ENCODE measurements at regions not wholly inside any gene's neighbourhood (a gene's known extent, or its start where the extent isn't known, plus 50 kb on each side); places are given as distances from the start of the nearest gene placed in this dataset.
A peak's percentile ranks its signal among the peaks of the same experiment; 100 is the strongest.

- H2BK15ac ChIP-seq (replicated peaks; ENCODE audit: low read depth) = no peak overlapping the region
- DNase-seq = no peak
- H3K4me2 ChIP-seq (ENCODE audit: low read length) = no peak overlapping the region
- no peaks in the 10 kb centered on the region for H3K79me2 ChIP-seq (ENCODE audit: control insufficient read depth, insufficient read depth, low read length)
- no peak overlapping the region for H3K4me3 ChIP-seq (ENCODE audit: low read length)
- H4K8ac ChIP-seq (ENCODE audit: low read depth, low read length) = no peak overlapping the region
- H3K9ac ChIP-seq (ENCODE audit: low read length) = no peak overlapping the region
- no peaks in the 10 kb centered on the region for H3K79me1 ChIP-seq (ENCODE audit: low read length)
- no peak overlapping the region for H2AK5ac ChIP-seq (ENCODE audit: low read length)
- no peaks in the 10 kb centered on the region for H3K36me3 ChIP-seq (ENCODE audit: control insufficient read depth, insufficient read depth, low read length)
- WGBS (ENCODE audit: extremely low coverage, insufficient coverage, low lambda C conversion rate) = no CpG with 5 or more reads among the region's 2 CpGs
- no peak overlapping the region for H3K56ac ChIP-seq (ENCODE audit: low read length)
- H3K27me3 ChIP-seq (ENCODE audit: insufficient read depth, low read length, poor library complexity) = no peaks in the 10 kb centered on the region
- H3K23ac ChIP-seq (ENCODE audit: low read length) = no peak overlapping the region
- H3K27ac ChIP-seq (ENCODE audit: low read depth, low read length) = no peak overlapping the region
- no peak overlapping the region for H3K4ac ChIP-seq (ENCODE audit: low read depth, low read length)
- no peak overlapping the region for H4K5ac ChIP-seq (ENCODE audit: low read length)
- H3K4me1 ChIP-seq (ENCODE audit: control insufficient read depth, low read depth, low read length) = no peaks in the 10 kb centered on the region
- no peak overlapping the region for H2BK5ac ChIP-seq (ENCODE audit: low read length)
- H2BK120ac ChIP-seq (ENCODE audit: low read depth, low read length) = no peak overlapping the region
- H3K18ac ChIP-seq (ENCODE audit: low read length) = no peak overlapping the region
Observed at GRCh38 chr2:207399301-207399700, 130.5 kb upstream of the CREB1 start.

DNA sequence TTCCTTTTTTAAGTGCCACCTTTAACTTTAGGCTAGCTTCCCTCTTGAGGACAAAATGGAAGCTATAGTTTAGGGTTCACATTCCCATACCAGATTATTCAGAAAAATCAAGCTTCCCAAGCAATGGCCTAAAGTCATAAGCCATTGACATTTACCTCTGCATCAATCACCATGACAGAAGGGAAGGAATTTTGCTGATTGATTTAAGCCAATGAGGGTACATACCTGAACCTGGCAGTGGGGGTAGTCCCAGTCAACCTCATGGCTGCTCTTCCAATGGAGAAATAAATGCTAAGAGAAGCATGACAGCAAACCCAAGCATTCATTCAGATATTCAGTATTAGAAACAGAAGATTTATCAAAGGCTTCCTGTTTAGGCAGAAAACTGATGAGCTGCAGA is 128.4 kb upstream of the CREB1 start:
- Histone ChIP-seq H3K79me2 (ENCODE audit: control insufficient read depth, insufficient read depth, low read length) (no peaks in the 10 kb centered on the region), H3K79me1 (ENCODE audit: low read length) (no peaks in the 10 kb centered on the region), H3K27ac (ENCODE audit: low read depth, low read length) (no peak overlapping the region), H2BK15ac (replicated peaks; ENCODE audit: low read depth) (no peak overlapping the region), H3K36me3 (ENCODE audit: control insufficient read depth, insufficient read depth, low read length) (no peaks in the 10 kb centered on the region), H3K23ac (ENCODE audit: low read length) (no peak overlapping the region), H3K4me3 (ENCODE audit: low read length) (no peak overlapping the region), H3K9ac (ENCODE audit: low read length) (no peak overlapping the region), H2AK5ac (ENCODE audit: low read length) (no peak overlapping the region), H3K56ac (ENCODE audit: low read length) (no peak overlapping the region), H3K4ac (ENCODE audit: low read depth, low read length) (no peak overlapping the region), H4K8ac (ENCODE audit: low read depth, low read length) (no peak overlapping the region), H4K5ac (ENCODE audit: low read length) (no peak overlapping the region), H2BK5ac (ENCODE audit: low read length) (no peak overlapping the region), H2BK120ac (ENCODE audit: low read depth, low read length) (no peak overlapping the region), H3K27me3 (ENCODE audit: insufficient read depth, low read length, poor library complexity) (no peaks in the 10 kb centered on the region), H3K4me2 (ENCODE audit: low read length) (no peak overlapping the region), H3K4me1 (ENCODE audit: control insufficient read depth, low read depth, low read length) (no peaks in the 10 kb centered on the region), H3K18ac (ENCODE audit: low read length) (no peak overlapping the region)
- no peak for DNase-seq

GRCh38 chr2:207403141-207403540 is 126.6 kb upstream of the CREB1 start:
- H3K4me1 ChIP-seq (ENCODE audit: control insufficient read depth, low read depth, low read length) = no peaks in the 10 kb centered on the region
- H3K9ac ChIP-seq (ENCODE audit: low read length) = no peak overlapping the region
- H3K4ac ChIP-seq (ENCODE audit: low read depth, low read length) = no peak overlapping the region
- no peak overlapping the region for H3K56ac ChIP-seq (ENCODE audit: low read length)
- no peak overlapping the region for H2AK5ac ChIP-seq (ENCODE audit: low read length)
- WGBS (ENCODE audit: extremely low coverage, insufficient coverage, low lambda C conversion rate) = no CpG with 5 or more reads among the region's 1 CpG
- no peak overlapping the region for H4K8ac ChIP-seq (ENCODE audit: low read depth, low read length)
- no peak overlapping the region for H3K23ac ChIP-seq (ENCODE audit: low read length)
- no peaks in the 10 kb centered on the region for H3K79me1 ChIP-seq (ENCODE audit: low read length)
- H3K27ac ChIP-seq (ENCODE audit: low read depth, low read length) = no peak overlapping the region
- no peaks in the 10 kb centered on the region for H3K36me3 ChIP-seq (ENCODE audit: control insufficient read depth, insufficient read depth, low read length)
- H3K27me3 ChIP-seq (ENCODE audit: insufficient read depth, low read length, poor library complexity) = no peaks in the 10 kb centered on the region
- no peak for DNase-seq
- H3K4me3 ChIP-seq (ENCODE audit: low read length) = no peak overlapping the region
- no peak overlapping the region for H2BK120ac ChIP-seq (ENCODE audit: low read depth, low read length)
- H3K4me2 ChIP-seq (ENCODE audit: low read length) = no peak overlapping the region
- H4K5ac ChIP-seq (ENCODE audit: low read length) = no peak overlapping the region
- no peak overlapping the region for H2BK5ac ChIP-seq (ENCODE audit: low read length)
- H3K18ac ChIP-seq (ENCODE audit: low read length) = no peak overlapping the region
- H2BK15ac ChIP-seq (replicated peaks; ENCODE audit: low read depth) = no peak overlapping the region
- H3K79me2 ChIP-seq (ENCODE audit: control insufficient read depth, insufficient read depth, low read length) = no peaks in the 10 kb centered on the region

- Histone ChIP-seq H2BK15ac (replicated peaks; ENCODE audit: low read depth) (no peak overlapping the region), H3K79me1 (ENCODE audit: low read length) (no peaks in the 10 kb centered on the region), H2AK5ac (ENCODE audit: low read length) (no peak overlapping the region), H3K4me1 (ENCODE audit: control insufficient read depth, low read depth, low read length) (no peaks in the 10 kb centered on the region), H3K56ac (ENCODE audit: low read length) (no peak overlapping the region), H3K4me2 (ENCODE audit: low read length) (no peak overlapping the region), H3K18ac (ENCODE audit: low read length) (no peak overlapping the region), H4K5ac (ENCODE audit: low read length) (no peak overlapping the region), H2BK5ac (ENCODE audit: low read length) (no peak overlapping the region), H3K79me2 (ENCODE audit: control insufficient read depth, insufficient read depth, low read length) (no peaks in the 10 kb centered on the region), H4K8ac (ENCODE audit: low read depth, low read length) (no peak overlapping the region), H3K27me3 (ENCODE audit: insufficient read depth, low read length, poor library complexity) (no peaks in the 10 kb centered on the region), H3K9ac (ENCODE audit: low read length) (no peak overlapping the region), H3K36me3 (ENCODE audit: control insufficient read depth, insufficient read depth, low read length) (no peaks in the 10 kb centered on the region), H3K23ac (ENCODE audit: low read length) (no peak overlapping the region), H3K4me3 (ENCODE audit: low read length) (no peak overlapping the region), H3K4ac (ENCODE audit: low read depth, low read length) (no peak overlapping the region), H3K27ac (ENCODE audit: low read depth, low read length) (no peak overlapping the region), H2BK120ac (ENCODE audit: low read depth, low read length) (no peak overlapping the region)
- DNase-seq = no peak
- WGBS (ENCODE audit: extremely low coverage, insufficient coverage, low lambda C conversion rate) = no CpG with 5 or more reads among the region's 3 CpGs
Observed at GRCh38 chr2:207403950-207404349, 125.8 kb upstream of the CREB1 start.

DNA sequence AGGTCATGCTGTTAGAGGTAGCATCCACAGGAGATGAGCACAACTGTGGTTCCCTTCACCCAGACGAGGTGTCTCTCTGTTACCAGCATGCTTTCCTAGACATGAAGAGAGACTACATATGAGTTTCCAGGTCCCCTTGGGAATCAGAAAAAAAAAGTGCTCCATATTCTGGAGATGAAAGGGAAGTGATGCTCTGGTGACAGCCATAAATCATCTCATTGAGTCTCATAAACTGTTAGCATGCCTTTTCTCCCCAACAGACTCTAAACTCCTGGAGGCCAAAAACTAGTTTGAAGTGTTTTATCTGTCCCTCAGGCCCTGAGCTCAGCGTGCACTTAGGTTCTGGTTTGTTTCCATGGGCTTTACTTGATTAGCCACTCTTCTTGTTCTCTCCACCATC is 124.6 kb upstream of the CREB1 start:
- H4K5ac ChIP-seq (ENCODE audit: low read length) = no peak overlapping the region
- no peak overlapping the region for H3K9ac ChIP-seq (ENCODE audit: low read length)
- no CpG with 5 or more reads among the region's 2 CpGs for WGBS (ENCODE audit: extremely low coverage, insufficient coverage, low lambda C conversion rate)
- H2BK120ac ChIP-seq (ENCODE audit: low read depth, low read length) = no peak overlapping the region
- no peaks in the 10 kb centered on the region for H3K79me2 ChIP-seq (ENCODE audit: control insufficient read depth, insufficient read depth, low read length)
- no peaks in the 10 kb centered on the region for H3K36me3 ChIP-seq (ENCODE audit: control insufficient read depth, insufficient read depth, low read length)
- H3K4me3 ChIP-seq (ENCODE audit: low read length) = no peak overlapping the region
- H3K4ac ChIP-seq (ENCODE audit: low read depth, low read length) = no peak overlapping the region
- H3K4me2 ChIP-seq (ENCODE audit: low read length) = no peak overlapping the region
- H2BK15ac ChIP-seq (replicated peaks; ENCODE audit: low read depth) = no peak overlapping the region
- H2AK5ac ChIP-seq (ENCODE audit: low read length) = no peak overlapping the region
- no peak for DNase-seq
- no peaks in the 10 kb centered on the region for H3K4me1 ChIP-seq (ENCODE audit: control insufficient read depth, low read depth, low read length)
- no peak overlapping the region for H3K23ac ChIP-seq (ENCODE audit: low read length)
- H2BK5ac ChIP-seq (ENCODE audit: low read length) = no peak overlapping the region
- H4K8ac ChIP-seq (ENCODE audit: low read depth, low read length) = no peak overlapping the region
- H3K18ac ChIP-seq (ENCODE audit: low read length) = no peak overlapping the region
- H3K27ac ChIP-seq (ENCODE audit: low read depth, low read length) = no peak overlapping the region
- H3K79me1 ChIP-seq (ENCODE audit: low read length) = no peaks in the 10 kb centered on the region
- H3K56ac ChIP-seq (ENCODE audit: low read length) = no peak overlapping the region
- no peaks in the 10 kb centered on the region for H3K27me3 ChIP-seq (ENCODE audit: insufficient read depth, low read length, poor library complexity)

GRCh38 chr2:207408086-207408794 is 121.5 kb upstream of the CREB1 start:
- Histone ChIP-seq H4K8ac (ENCODE audit: low read depth, low read length) (no peak overlapping the region), H3K4me1 (ENCODE audit: control insufficient read depth, low read depth, low read length) (peaks cover 3% of the 10 kb centered on the region), H3K79me1 (ENCODE audit: low read length) (no peaks in the 10 kb centered on the region), H3K9ac (ENCODE audit: low read length) (no peak overlapping the region), H3K4me2 (ENCODE audit: low read length) (no peak overlapping the region), H4K5ac (ENCODE audit: low read length) (no peak overlapping the region), H3K56ac (ENCODE audit: low read length) (no peak overlapping the region), H2BK120ac (ENCODE audit: low read depth, low read length) (no peak overlapping the region), H2AK5ac (ENCODE audit: low read length) (no peak overlapping the region), H3K23ac (ENCODE audit: low read length) (no peak overlapping the region), H3K36me3 (ENCODE audit: control insufficient read depth, insufficient read depth, low read length) (no peaks in the 10 kb centered on the region), H2BK15ac (replicated peaks; ENCODE audit: low read depth) (no peak overlapping the region), H3K4me3 (ENCODE audit: low read length) (no peak overlapping the region), H3K27me3 (ENCODE audit: insufficient read depth, low read length, poor library complexity) (no peaks in the 10 kb centered on the region), H3K18ac (ENCODE audit: low read length) (no peak overlapping the region), H3K4ac (ENCODE audit: low read depth, low read length) (peak overlapping the region; percentile 76), H3K79me2 (ENCODE audit: control insufficient read depth, insufficient read depth, low read length) (no peaks in the 10 kb centered on the region), H2BK5ac (ENCODE audit: low read length) (no peak overlapping the region), H3K27ac (ENCODE audit: low read depth, low read length) (peak overlapping the region; percentile 38)
- peak; percentile 31 for DNase-seq
- no CpG with 5 or more reads among the region's 8 CpGs for WGBS (ENCODE audit: extremely low coverage, insufficient coverage, low lambda C conversion rate)

All from mesendoderm (in vitro differentiated cells).